Gastrocnemius medialis (tissue), 4 donors: ENCODE measurements at regions not wholly inside any gene's neighbourhood (a gene's known extent, or its start where the extent isn't known, plus 50 kb on each side); places are given as distances from the start of the nearest gene placed in this dataset.

Source experiments
- ATAC-seq, 2 donors: fragments of 150-250 bp; one replicate each; pipeline ENCODE4 v1.9.1; 2016
- DNase-seq, 2 donors: peaks; one replicate each; pipeline ENCODE4 v3.0.0-alpha.2; 2019
- H3K27ac ChIP-seq, 4 donors: fragments of 200-600 bp; sonication (generic); 1 replicate in 1 of 4; 2 replicates in 3 of 4; pipeline ENCODE4 v1.5.1; 2016 to 2018; ENCODE audit warnings: mild to moderate bottlenecking in 2 of 4, moderate library complexity in 1 of 4
- H3K27me3 ChIP-seq, 3 donors: fragments of 200-600 bp; sonication (generic) in 2 of 3; 1 replicate in 1 of 3; 2 replicates in 2 of 3; pipeline versions ENCODE4 v1.5.1 to v1.6.0; 2016 to 2019; ENCODE audit warnings: mild to moderate bottlenecking in 1 of 3, moderate library complexity in 1 of 3
- H3K36me3 ChIP-seq, 2 donors: fragments of 200-600 bp; sonication (generic) in 1 of 2; one replicate each; pipeline ENCODE4 v1.5.1; 2017 to 2018
- H3K4me1 ChIP-seq, 2 donors: fragments of 200-600 bp; sonication (generic) in 1 of 2; one replicate each; pipeline ENCODE4 v1.5.1; 2016 to 2017; ENCODE audit warnings: mild to moderate bottlenecking in 2 of 2
- H3K4me3 ChIP-seq, 4 donors: fragments of 200-600 bp; sonication (generic) in 3 of 4; 1 replicate in 1 of 4; 2 replicates in 3 of 4; pipeline ENCODE4 v1.5.1; 2016 to 2019; ENCODE audit warnings: mild to moderate bottlenecking in 2 of 4
- H3K9me3 ChIP-seq, 3 donors: fragments of 200-600 bp; sonication (generic) in 2 of 3; 1 replicate in 1 of 3; 2 replicates in 2 of 3; pipeline ENCODE4 v1.5.1; 2016 to 2019
- CTCF ChIP-seq, 5 experiments: fragments of 450-650 bp in 3 of 5; fragments of 200-600 bp in 2 of 5; sonication (generic) in 2 of 5; IDR thresholded peaks in 4 of 5; conservative IDR thresholded peaks in 1 of 5; 1 replicate in 4 of 5; 2 replicates in 1 of 5; pipeline ENCODE4 v1.5.1; 2016 to 2019; ENCODE audit warnings: antibody characterized with exemption in 5 of 5, mild to moderate bottlenecking in 3 of 5, moderate library complexity in 3 of 5
- POLR2A ChIP-seq, 2 donors: fragments of 450-650 bp; IDR thresholded peaks; one replicate each; pipeline ENCODE4 v1.6.1; 2017; ENCODE audit warnings: antibody characterized with exemption in 2 of 2, mild to moderate bottlenecking in 2 of 2, moderate library complexity in 2 of 2
- in situ Hi-C, 4 donors: fragments of 200-750 bp; cut with MboI; loops; one replicate each; pipeline versions ENCODE4 v1.15.0 to v1.8.0; 2017; ENCODE audit warnings: low sequenced_read_pairs in 4 of 4
- intact Hi-C: fragments of 100-400 bp; cut with DNase I; formaldehyde crosslinking; loops from one replicate; pipeline ENCODE4 v1.15.1; 2023; ENCODE audit warnings: low total_unique reads

DNA sequence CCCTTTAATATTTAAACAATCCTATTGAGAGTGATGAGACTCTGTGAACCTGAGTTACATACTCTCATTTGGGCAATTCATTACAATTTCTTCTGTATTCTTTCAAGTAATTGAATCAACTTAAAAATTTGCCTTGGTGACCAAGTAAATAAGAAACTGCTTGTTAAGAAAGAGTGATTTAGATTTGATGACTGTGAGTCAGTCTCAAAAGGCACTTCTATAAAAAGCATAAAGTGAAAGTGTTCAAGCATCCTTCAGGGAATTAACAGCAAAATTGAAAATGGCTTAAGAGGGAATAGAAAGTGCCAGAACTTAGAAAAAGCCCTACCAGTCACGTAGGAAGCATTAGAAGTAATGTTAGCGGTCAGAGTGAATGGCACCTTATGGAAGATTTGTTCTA is 654.7 kb downstream of the EPM2A start:
- H3K4me1 ChIP-seq: no peaks in the 10 kb centered on the region
- intact Hi-C loops (no loop called here), in situ Hi-C loops (no loop called here)
- no peaks in the 10 kb centered on the region for H3K9me3 ChIP-seq
- no peaks in the 10 kb centered on the region for H3K36me3 ChIP-seq
- H3K27ac ChIP-seq: no peak overlapping the region
- TF ChIP-seq POLR2A (IDR thresholded peaks at IDR 0.05) (no peak), CTCF (IDR thresholded peaks at IDR 0.05 in 4 of 5, conservative IDR thresholded peaks at IDR 0.05 in 1 of 5) (no peak)
- DNase-seq (no peak), ATAC-seq (no peak)
- H3K27me3 ChIP-seq: no peaks in the 10 kb centered on the region
- H3K4me3 ChIP-seq: no peak overlapping the region

GRCh38 chr6:145081677-145082076 is 653.6 kb downstream of the EPM2A start:
- Histone ChIP-seq H3K27ac (no peak overlapping the region), H3K27me3 (no peaks in the 10 kb centered on the region), H3K4me1 (no peaks in the 10 kb centered on the region), H3K9me3 (no peaks in the 10 kb centered on the region), H3K36me3 (no peaks in the 10 kb centered on the region), H3K4me3 (no peak overlapping the region)
- intact Hi-C loops: no loop called here
- in situ Hi-C loops: no loop called here
- TF ChIP-seq CTCF (IDR thresholded peaks at IDR 0.05 in 4 of 5, conservative IDR thresholded peaks at IDR 0.05 in 1 of 5) (no peak), POLR2A (IDR thresholded peaks at IDR 0.05) (no peak)
- ATAC-seq: no peak
- DNase-seq: no peak

DNA sequence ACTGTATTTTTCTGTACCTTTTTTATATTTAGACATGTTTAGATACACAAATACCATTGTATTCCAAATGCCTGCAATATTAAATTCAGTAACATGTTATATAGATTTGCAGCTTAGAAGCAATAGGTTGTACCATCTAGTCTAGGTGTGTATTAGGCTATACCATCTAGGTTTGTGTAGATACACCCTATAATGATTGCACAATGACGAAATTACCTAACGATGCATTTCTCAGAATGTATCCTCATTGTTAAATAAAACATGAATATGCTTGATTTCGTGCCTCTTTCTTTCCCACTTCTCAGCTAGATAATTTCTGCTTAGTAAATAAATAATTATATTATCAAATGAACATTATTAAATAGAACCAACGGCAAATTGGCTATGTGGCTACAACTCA is 653.0 kb downstream of the EPM2A start:
- in situ Hi-C loops (no loop called here), intact Hi-C loops (no loop called here)
- Histone ChIP-seq H3K9me3 (no peaks in the 10 kb centered on the region), H3K36me3 (no peaks in the 10 kb centered on the region), H3K27ac (no peak overlapping the region), H3K27me3 (no peaks in the 10 kb centered on the region), H3K4me3 (no peak overlapping the region), H3K4me1 (no peaks in the 10 kb centered on the region)
- DNase-seq (no peak), ATAC-seq (no peak)
- no peak for TF ChIP-seq CTCF (IDR thresholded peaks at IDR 0.05 in 4 of 5, conservative IDR thresholded peaks at IDR 0.05 in 1 of 5)
- no peak for TF ChIP-seq POLR2A (IDR thresholded peaks at IDR 0.05)

- H3K36me3 ChIP-seq: no peaks in the 10 kb centered on the region
- no peak for ATAC-seq
- H3K27ac ChIP-seq: no peak overlapping the region
- H3K4me1 ChIP-seq: no peaks in the 10 kb centered on the region
- in situ Hi-C loops (no loop called here), intact Hi-C loops (no loop called here)
- DNase-seq: no peak
- no peaks in the 10 kb centered on the region for H3K9me3 ChIP-seq
- no peaks in the 10 kb centered on the region for H3K27me3 ChIP-seq
- TF ChIP-seq POLR2A (IDR thresholded peaks at IDR 0.05): no peak
- TF ChIP-seq CTCF (IDR thresholded peaks at IDR 0.05 in 4 of 5, conservative IDR thresholded peaks at IDR 0.05 in 1 of 5): no peak
- no peak overlapping the region for H3K4me3 ChIP-seq
These were observed 649.1 kb downstream of the EPM2A start for GRCh38 chr6:145086197-145086596.

DNA sequence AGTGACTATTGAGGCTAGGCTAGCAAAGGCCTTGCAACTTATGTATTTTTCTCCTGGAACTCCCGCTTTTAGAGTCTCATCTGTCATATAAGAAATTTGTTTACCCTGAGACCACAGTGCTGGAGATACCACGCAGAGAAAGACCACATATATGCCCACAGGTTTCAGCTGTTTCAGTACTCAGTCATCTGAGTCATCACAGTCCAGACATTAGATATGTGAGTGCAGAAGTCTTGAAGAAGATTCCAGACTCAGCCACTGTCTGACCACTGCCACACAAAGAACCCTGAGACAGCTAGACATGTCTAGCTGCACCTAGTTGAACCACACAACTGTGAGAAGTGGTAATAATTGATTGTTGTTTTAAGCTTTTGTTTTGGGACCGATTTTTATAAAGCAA is 648.3 kb downstream of the EPM2A start:
- Histone ChIP-seq H3K27me3 (no peaks in the 10 kb centered on the region), H3K4me1 (no peaks in the 10 kb centered on the region), H3K4me3 (no peak overlapping the region), H3K27ac (no peak overlapping the region), H3K9me3 (no peaks in the 10 kb centered on the region), H3K36me3 (no peaks in the 10 kb centered on the region)
- no peak for ATAC-seq
- TF ChIP-seq CTCF (IDR thresholded peaks at IDR 0.05 in 4 of 5, conservative IDR thresholded peaks at IDR 0.05 in 1 of 5): no peak
- TF ChIP-seq POLR2A (IDR thresholded peaks at IDR 0.05): no peak
- intact Hi-C loops: no loop called here
- in situ Hi-C loops: no loop called here
- no peak for DNase-seq
